ENCODE measurements at regions not wholly inside any gene's neighbourhood (a gene's known extent, or its start where the extent isn't known, plus 50 kb on each side); places are given as distances from the start of the nearest gene placed in this dataset.
A peak's percentile ranks its signal among the peaks of the same experiment; 100 is the strongest.

GRCh38 chr13:111413407-111414187 is 93.2 kb downstream of the TEX29 start:
- peak; percentile 39 for DNase-seq

- no peak for DNase-seq
Observed at GRCh38 chr13:111414341-111414740, 93.9 kb downstream of the TEX29 start.

- peak; percentile 38 for DNase-seq
Observed at GRCh38 chr13:111415246-111415645, 94.8 kb downstream of the TEX29 start.

- no peak for DNase-seq
Observed at GRCh38 chr13:111415765-111416164, 95.3 kb downstream of the TEX29 start.

- no peak for DNase-seq
Observed at GRCh38 chr13:111418101-111418500, 97.7 kb downstream of the TEX29 start.

- no peak for DNase-seq
Observed at GRCh38 chr13:111420113-111420876, 99.9 kb downstream of the TEX29 start.

- no peak for DNase-seq
Observed at GRCh38 chr13:111421216-111421615, 100.8 kb downstream of the TEX29 start.

- DNase-seq = peak; percentile 73
Observed at GRCh38 chr13:111422348-111422747, 101.9 kb downstream of the TEX29 start.

- DNase-seq = no peak
Observed at GRCh38 chr13:111423168-111423785, 102.8 kb downstream of the TEX29 start.

GRCh38 chr13:111424134-111424533 is 103.7 kb downstream of the TEX29 start:
- DNase-seq = no peak

GRCh38 chr13:111425326-111425725 is 104.9 kb downstream of the TEX29 start:
- DNase-seq = no peak

- peak; percentile 69 for DNase-seq
Observed at GRCh38 chr13:111429064-111429558, 108.7 kb downstream of the TEX29 start.

- peak; percentile 86 for DNase-seq
Observed at GRCh38 chr13:111431206-111431605, 110.8 kb downstream of the TEX29 start.

GRCh38 chr13:111434578-111435159 is 114.2 kb downstream of the TEX29 start:
- no peak for DNase-seq

- DNase-seq = no peak
Observed at GRCh38 chr13:111436446-111436845, 116.0 kb downstream of the TEX29 start.

- DNase-seq = no peak
Observed at GRCh38 chr13:111437417-111437816, 117.0 kb downstream of the TEX29 start.

- DNase-seq = no peak
Observed at GRCh38 chr13:111437856-111438547, 117.6 kb downstream of the TEX29 start.

GRCh38 chr13:111440492-111440891 is 120.0 kb downstream of the TEX29 start:
- peak; percentile 23 for DNase-seq

- DNase-seq = no peak
Observed at GRCh38 chr13:111443981-111444380, 123.5 kb downstream of the TEX29 start.

- DNase-seq = no peak
Observed at GRCh38 chr13:111448504-111448903, 128.1 kb downstream of the TEX29 start.

- no peak for DNase-seq
Observed at GRCh38 chr13:111449041-111449440, 128.6 kb downstream of the TEX29 start.

GRCh38 chr13:111451402-111451801 is 131.0 kb downstream of the TEX29 start:
- no peak for DNase-seq

Data from COR-L47 (cell line).